Transverse colon (tissue), 4 donors: ENCODE measurements at regions not wholly inside any gene's neighbourhood (a gene's known extent, or its start where the extent isn't known, plus 50 kb on each side); places are given as distances from the start of the nearest gene placed in this dataset.

Experiments used
- DNase-seq: peaks from one replicate; pipeline ENCODE4 v3.0.0-alpha.2; 2019
- H3K27ac ChIP-seq, 4 donors: fragments of 200-600 bp; sonication (generic); 2 replicates each; pipeline ENCODE4 v1.5.1; 2016 to 2018; ENCODE audit warnings: inconsistent platforms in 4 of 4
- H3K27me3 ChIP-seq: fragments of 200-600 bp; sonication (generic); 2 replicates; pipeline ENCODE4 v1.5.1; 2017; ENCODE audit warnings: inconsistent platforms
- H3K36me3 ChIP-seq, 4 donors: fragments of 200-600 bp; sonication (generic); 2 replicates each; pipeline ENCODE4 v1.5.1; 2017 to 2019; ENCODE audit warnings: inconsistent platforms in 4 of 4
- H3K4me1 ChIP-seq, 4 donors: fragments of 200-600 bp; sonication (generic); 2 replicates each; pipeline ENCODE4 v1.5.1; 2017 to 2020; ENCODE audit warnings: inconsistent platforms in 4 of 4
- H3K4me3 ChIP-seq, 4 donors: fragments of 200-600 bp; sonication (generic); 1 replicate in 1 of 4; 2 replicates in 3 of 4; pipeline versions ENCODE4 v1.5.1 to v1.6.1; 2017 to 2019; ENCODE audit warnings: inconsistent platforms in 4 of 4
- H3K9me3 ChIP-seq, 2 donors: fragments of 200-600 bp; sonication (generic); 2 replicates each; pipeline ENCODE4 v1.5.1; 2017 to 2019; ENCODE audit warnings: inconsistent platforms in 2 of 2
- EP300 ChIP-seq: sonication (generic); formaldehyde crosslinking; IDR thresholded peaks from one replicate; pipeline ENCODE4 v1.6.1; 2017; ENCODE audit warnings: antibody characterized with exemption, low read depth
- POLR2A ChIP-seq: fragments of 450-650 bp; IDR thresholded peaks from one replicate; pipeline ENCODE4 v1.6.1; 2016; ENCODE audit warnings: antibody characterized with exemption, mild to moderate bottlenecking, moderate library complexity
- POLR2AphosphoS5 ChIP-seq, 3 donors: sonication (generic); formaldehyde crosslinking; IDR thresholded peaks; one replicate each; pipeline ENCODE4 v1.6.1; 2016; ENCODE audit warnings: antibody characterized with exemption in 3 of 3
- WGBS, 2 donors: methylation state at CpG; one replicate each; pipeline ENCODE4 v1.1.5; 2018; ENCODE audit warnings: low coverage in 1 of 2; 5-methylcytosine and 5-hydroxymethylcytosine counted together
- in situ Hi-C, 4 donors: fragments of 200-750 bp; cut with MboI; loops; one replicate each; pipeline versions ENCODE4 v1.15.0 to v1.15.1; 2017; ENCODE audit warnings: low sequenced_read_pairs in 3 of 4, low pct_ligation_motif_present in 1 of 4, low pct_unique_long_range_greater_than_20kb in 1 of 4
- intact Hi-C: fragments of 100-400 bp; cut with DNase I; formaldehyde crosslinking; loops from one replicate; pipeline ENCODE4 v1.15.1; 2023; ENCODE audit warnings: low total_unique reads
- TF ChIP-seq, protein P1 (sequence below), 5 experiments: fragments of 200-600 bp in 3 of 5; fragments of 450-650 bp in 2 of 5; sonication (generic) in 3 of 5; IDR thresholded peaks; 1 replicate in 2 of 5; 2 replicates in 3 of 5; pipeline ENCODE4 v1.5.1; 2016 to 2017; ENCODE audit warnings: antibody characterized with exemption in 5 of 5, inconsistent platforms in 3 of 5, mild to moderate bottlenecking in 2 of 5, moderate library complexity in 1 of 5

GRCh38 chr1:199449221-199449620 lies 578.3 kb upstream of the NR5A2 start:
- Histone ChIP-seq H3K4me3 (no peak overlapping the region), H3K27me3 (no peaks in the 10 kb centered on the region), H3K9me3 (no peaks in the 10 kb centered on the region), H3K27ac (no peak overlapping the region), H3K36me3 (no peaks in the 10 kb centered on the region), H3K4me1 (no peaks in the 10 kb centered on the region)
- DNase-seq = no peak
- WGBS, 2 donors = 72 to 75% methylated on average over 3 of the region's 3 CpGs
- intact Hi-C loops = no loop called here
- TF ChIP-seq POLR2A (no peak), EP300 (no peak), POLR2AphosphoS5 (IDR thresholded peaks at IDR 0.05) (no peak)
- TF ChIP-seq, protein P1, sequence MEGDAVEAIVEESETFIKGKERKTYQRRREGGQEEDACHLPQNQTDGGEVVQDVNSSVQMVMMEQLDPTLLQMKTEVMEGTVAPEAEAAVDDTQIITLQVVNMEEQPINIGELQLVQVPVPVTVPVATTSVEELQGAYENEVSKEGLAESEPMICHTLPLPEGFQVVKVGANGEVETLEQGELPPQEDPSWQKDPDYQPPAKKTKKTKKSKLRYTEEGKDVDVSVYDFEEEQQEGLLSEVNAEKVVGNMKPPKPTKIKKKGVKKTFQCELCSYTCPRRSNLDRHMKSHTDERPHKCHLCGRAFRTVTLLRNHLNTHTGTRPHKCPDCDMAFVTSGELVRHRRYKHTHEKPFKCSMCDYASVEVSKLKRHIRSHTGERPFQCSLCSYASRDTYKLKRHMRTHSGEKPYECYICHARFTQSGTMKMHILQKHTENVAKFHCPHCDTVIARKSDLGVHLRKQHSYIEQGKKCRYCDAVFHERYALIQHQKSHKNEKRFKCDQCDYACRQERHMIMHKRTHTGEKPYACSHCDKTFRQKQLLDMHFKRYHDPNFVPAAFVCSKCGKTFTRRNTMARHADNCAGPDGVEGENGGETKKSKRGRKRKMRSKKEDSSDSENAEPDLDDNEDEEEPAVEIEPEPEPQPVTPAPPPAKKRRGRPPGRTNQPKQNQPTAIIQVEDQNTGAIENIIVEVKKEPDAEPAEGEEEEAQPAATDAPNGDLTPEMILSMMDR (IDR thresholded peaks at IDR 0.05) = no peak
- in situ Hi-C loops = no loop called here

- Histone ChIP-seq H3K27ac (no peak overlapping the region), H3K4me1 (no peaks in the 10 kb centered on the region), H3K9me3 (no peaks in the 10 kb centered on the region), H3K4me3 (no peak overlapping the region), H3K27me3 (no peaks in the 10 kb centered on the region), H3K36me3 (no peaks in the 10 kb centered on the region)
- WGBS, 2 donors = 40 to 83% methylated on average over 2 of the region's 2 CpGs
- no peak for DNase-seq
- intact Hi-C loops = no loop called here
- in situ Hi-C loops = no loop called here
- TF ChIP-seq POLR2A (no peak), POLR2AphosphoS5 (IDR thresholded peaks at IDR 0.05) (no peak), EP300 (no peak)
- TF ChIP-seq, protein P1 (IDR thresholded peaks at IDR 0.05) = no peak
These were observed 577.8 kb upstream of the NR5A2 start for GRCh38 chr1:199449681-199450080.

DNA sequence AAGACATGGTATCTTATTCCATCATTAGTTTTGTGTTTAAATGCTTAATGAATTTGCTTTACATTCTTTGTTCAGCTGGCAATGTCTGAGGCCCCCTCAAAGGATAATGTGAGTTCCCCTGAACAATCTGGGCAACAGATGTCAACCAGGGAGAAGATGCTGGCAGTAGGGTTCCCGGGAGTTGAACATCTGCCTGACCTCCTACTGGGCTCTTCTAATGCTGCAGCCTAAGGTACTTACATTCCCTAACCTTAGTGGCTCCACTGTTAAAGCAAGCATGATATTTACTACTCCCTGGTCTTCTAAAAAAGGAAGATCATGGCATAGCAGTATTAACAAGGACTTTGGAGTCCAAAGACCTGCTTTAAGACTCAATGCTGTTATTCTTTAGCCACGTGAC lies 574.9 kb upstream of the NR5A2 start:
- Histone ChIP-seq H3K27me3 (no peaks in the 10 kb centered on the region), H3K36me3 (no peaks in the 10 kb centered on the region), H3K9me3 (no peaks in the 10 kb centered on the region), H3K4me1 (no peaks in the 10 kb centered on the region), H3K4me3 (no peak overlapping the region), H3K27ac (no peak overlapping the region)
- no peak for DNase-seq
- no peak for TF ChIP-seq POLR2AphosphoS5 (IDR thresholded peaks at IDR 0.05)
- no peak for TF ChIP-seq EP300
- TF ChIP-seq, protein P1 (IDR thresholded peaks at IDR 0.05) = no peak
- no peak for TF ChIP-seq POLR2A
- in situ Hi-C loops = no loop called here
- 71 to 77% methylated on average over 1 to 2 of the region's 2 CpGs for WGBS, 2 donors
- intact Hi-C loops = no loop called here

GRCh38 chr1:199453723-199454122 lies 573.8 kb upstream of the NR5A2 start:
- no peak for TF ChIP-seq POLR2A
- TF ChIP-seq POLR2AphosphoS5 (IDR thresholded peaks at IDR 0.05) = no peak
- TF ChIP-seq, protein P1 (IDR thresholded peaks at IDR 0.05) = no peak
- TF ChIP-seq EP300 = no peak
- H3K9me3 ChIP-seq = no peaks in the 10 kb centered on the region
- H3K27me3 ChIP-seq = no peaks in the 10 kb centered on the region
- no peak overlapping the region for H3K27ac ChIP-seq
- H3K4me3 ChIP-seq = no peak overlapping the region
- in situ Hi-C loops = no loop called here
- 34 to 64% methylated on average over 2 to 3 of the region's 3 CpGs for WGBS, 2 donors
- no peaks in the 10 kb centered on the region for H3K4me1 ChIP-seq
- H3K36me3 ChIP-seq = no peaks in the 10 kb centered on the region
- intact Hi-C loops = no loop called here
- DNase-seq = no peak
